ENCODE measurements at regions not wholly inside any gene's neighbourhood (a gene's known extent, or its start where the extent isn't known, plus 50 kb on each side); places are given as distances from the start of the nearest gene placed in this dataset.

- TF ChIP-seq CTCF (IDR thresholded peaks at IDR 0.05 in 8 of 11, conservative IDR thresholded peaks at IDR 0.05 in 3 of 11) (no peak), POLR2AphosphoS5 (IDR thresholded peaks at IDR 0.05) (no peak), POLR2A (IDR thresholded peaks at IDR 0.05) (no peak)
Observed at GRCh38 chr3:102069211-102069662, 219.9 kb downstream of the NFKBIZ start.

Data from spleen (tissue), 7 donors.